ENCODE measurements at regions not wholly inside any gene's neighbourhood (a gene's known extent, or its start where the extent isn't known, plus 50 kb on each side); places are given as distances from the start of the nearest gene placed in this dataset.
"Not testable (repeated sequence)": the region's sequence is repeated elsewhere in the genome, so short reads cannot be mapped to it uniquely, and the experiment has no call there.

DNA sequence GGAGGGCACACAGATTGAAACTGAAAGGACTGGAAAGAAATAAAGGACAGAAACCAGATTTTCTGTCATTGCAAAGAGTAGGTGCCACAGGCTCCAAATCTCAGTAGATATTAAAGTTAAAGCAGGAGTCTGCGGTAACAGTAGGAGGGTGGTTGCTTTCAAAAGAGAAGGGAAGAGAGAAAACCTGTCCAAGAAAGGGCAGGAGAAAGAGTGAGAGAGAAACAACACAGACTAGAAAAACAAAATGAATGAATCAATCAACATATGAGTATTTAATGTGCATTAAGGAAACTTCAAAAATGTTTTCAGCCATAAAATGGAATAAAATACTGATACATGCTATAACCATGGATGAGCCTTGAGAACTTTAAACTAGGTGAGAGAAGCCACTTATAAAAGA, 143.1 kb upstream of the CTAGE1 start:
- ATAC-seq: no peak
- no peak overlapping the region for H3K4me3 Mint-ChIP-seq
- peaks cover 5% of the 10 kb centered on the region for H3K4me1 Mint-ChIP-seq
- H3K27me3 Mint-ChIP-seq: peaks cover 45% of the 10 kb centered on the region
- no peak overlapping the region for H3K27ac Mint-ChIP-seq
- H3K9me3 Mint-ChIP-seq: no peaks in the 10 kb centered on the region
- no peaks in the 10 kb centered on the region for H3K36me3 Mint-ChIP-seq

DNA sequence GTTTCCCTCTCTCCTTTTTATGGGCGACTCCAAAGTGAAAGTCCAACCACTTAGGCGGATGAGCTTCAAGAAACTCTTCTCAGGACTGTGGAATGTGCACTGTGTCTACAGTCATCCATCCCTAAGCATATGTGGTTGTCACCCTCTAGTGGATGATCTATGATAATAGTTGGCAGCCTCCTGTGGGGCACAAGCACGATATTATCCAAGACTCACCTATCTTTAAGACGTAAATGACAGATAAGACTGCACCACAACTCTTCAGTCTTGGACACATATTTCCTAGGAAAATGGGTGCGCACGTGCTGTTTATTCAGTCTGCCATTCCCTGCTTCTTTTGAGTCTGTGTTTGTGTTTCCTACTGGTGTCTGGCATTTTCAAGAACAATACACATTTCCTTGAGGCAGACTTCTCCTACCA, 145.5 kb upstream of the CTAGE1 start:
- no peaks in the 10 kb centered on the region for H3K36me3 Mint-ChIP-seq
- H3K4me1 Mint-ChIP-seq: peaks cover 5% of the 10 kb centered on the region
- no peak overlapping the region for H3K27ac Mint-ChIP-seq
- H3K9me3 Mint-ChIP-seq: no peaks in the 10 kb centered on the region
- no peak for ATAC-seq
- H3K4me3 Mint-ChIP-seq: no peak overlapping the region
- peaks cover 27% of the 10 kb centered on the region for H3K27me3 Mint-ChIP-seq

DNA sequence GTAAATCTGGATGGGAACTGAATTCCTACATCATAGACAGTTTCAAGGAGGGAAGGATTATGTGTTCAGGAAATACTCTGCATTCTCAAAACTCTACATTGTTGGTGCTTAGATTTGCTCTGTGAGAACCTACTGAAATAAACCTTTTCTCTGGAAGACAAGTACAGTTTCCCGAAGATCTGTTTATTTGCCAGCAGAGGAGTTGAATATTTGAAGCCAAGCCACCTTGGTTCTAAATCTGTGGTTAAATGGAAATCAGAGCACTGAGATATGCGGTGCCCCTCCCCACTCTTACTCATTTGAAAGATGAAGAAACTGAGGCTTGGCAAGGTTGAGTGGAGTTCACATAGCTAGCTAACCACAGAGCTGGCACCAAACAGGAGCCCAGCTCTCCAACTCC, 146.3 kb upstream of the CTAGE1 start:
- Mint-ChIP-seq H3K9me3 (no peaks in the 10 kb centered on the region), H3K36me3 (no peaks in the 10 kb centered on the region), H3K27ac (no peak overlapping the region), H3K27me3 (peaks cover 21% of the 10 kb centered on the region), H3K4me1 (peaks cover under 1% of the 10 kb centered on the region), H3K4me3 (no peak overlapping the region)
- no peak for ATAC-seq

DNA sequence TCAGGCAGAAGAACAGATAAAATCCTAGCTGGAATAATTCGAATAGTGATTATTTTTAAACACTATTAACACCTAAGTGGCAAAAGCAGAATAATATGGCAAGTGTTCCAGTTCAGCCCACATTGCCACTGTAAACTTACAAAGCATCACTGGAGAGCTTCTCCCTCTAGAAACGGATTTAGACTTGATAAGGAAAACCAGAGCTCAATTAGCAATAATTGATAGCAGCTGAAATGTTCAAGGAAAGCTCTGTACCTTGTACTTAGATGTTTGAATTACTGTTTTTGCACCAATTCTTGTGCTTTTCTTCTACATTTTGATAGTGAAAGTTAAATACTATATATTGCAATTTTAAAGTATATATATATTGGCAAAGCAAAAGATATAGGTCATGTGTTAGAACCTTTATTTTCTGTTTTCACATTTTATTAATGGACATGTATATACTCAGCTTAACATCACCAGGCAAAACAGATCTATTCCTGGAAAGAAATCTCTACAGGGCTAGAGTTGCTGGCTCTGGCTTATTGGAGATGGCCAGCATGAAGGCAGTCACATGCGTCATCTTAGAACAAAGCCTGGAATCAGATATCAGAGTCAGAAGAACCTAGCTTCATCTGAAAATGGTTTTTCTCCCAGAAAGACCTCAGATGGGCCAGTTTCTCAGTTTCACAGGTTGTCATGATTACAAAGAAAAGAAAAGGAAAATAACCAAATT, 149.1 kb upstream of the CTAGE1 start:
- Mint-ChIP-seq H3K36me3 (no peaks in the 10 kb centered on the region), H3K27me3 (no peaks in the 10 kb centered on the region), H3K9me3 (peaks cover 3% of the 10 kb centered on the region), H3K27ac (no peak overlapping the region), H3K4me3 (no peak overlapping the region), H3K4me1 (no peaks in the 10 kb centered on the region)
- ATAC-seq: no peak

DNA sequence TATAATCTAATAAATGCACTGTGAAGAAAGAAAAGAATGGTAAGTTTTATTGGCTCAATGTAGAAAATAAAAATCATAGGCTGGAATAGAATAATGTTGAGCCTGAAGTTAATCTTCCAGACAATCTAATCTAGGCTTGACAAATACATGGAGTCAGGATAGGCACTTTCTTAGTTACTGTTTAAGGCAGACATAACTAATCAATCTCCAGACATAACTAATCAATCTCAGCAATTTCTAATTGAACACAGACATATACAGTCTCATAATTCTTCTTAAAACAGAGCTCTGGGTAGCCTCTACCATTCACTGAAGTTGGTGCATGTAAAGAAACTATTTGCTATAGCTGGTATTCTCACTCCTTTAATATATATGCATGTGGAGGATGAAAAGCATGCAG, 150.1 kb upstream of the CTAGE1 start:
- Mint-ChIP-seq H3K27ac (no peak overlapping the region), H3K9me3 (peaks cover 3% of the 10 kb centered on the region), H3K27me3 (no peaks in the 10 kb centered on the region), H3K4me1 (no peaks in the 10 kb centered on the region), H3K4me3 (no peak overlapping the region), H3K36me3 (no peaks in the 10 kb centered on the region)
- ATAC-seq: no peak

DNA sequence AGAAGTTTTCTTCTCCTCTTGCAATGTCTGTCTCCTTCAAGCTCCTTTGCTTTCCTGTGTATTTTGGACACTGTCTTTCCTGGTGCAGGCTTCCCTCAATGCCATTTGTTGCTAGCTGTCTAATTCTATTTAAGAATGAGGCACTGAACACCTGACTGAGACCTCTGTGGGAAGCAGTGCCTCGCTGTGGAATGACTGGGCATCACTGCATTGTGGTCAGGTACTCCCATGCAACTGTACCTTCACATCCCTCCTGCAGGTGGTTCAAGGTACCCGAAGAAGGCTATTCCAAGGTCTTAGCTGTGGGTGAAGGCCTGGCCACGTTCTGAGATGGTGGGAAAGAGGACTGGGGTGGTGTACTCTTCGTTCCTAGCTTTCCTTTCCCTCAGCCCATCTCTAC, 152.8 kb upstream of the CTAGE1 start:
- H3K36me3 Mint-ChIP-seq: no peaks in the 10 kb centered on the region
- H3K27ac Mint-ChIP-seq: no peak overlapping the region
- H3K4me3 Mint-ChIP-seq: no peak overlapping the region
- H3K9me3 Mint-ChIP-seq: peaks cover 3% of the 10 kb centered on the region
- H3K4me1 Mint-ChIP-seq: no peaks in the 10 kb centered on the region
- H3K27me3 Mint-ChIP-seq: no peaks in the 10 kb centered on the region
- no peak for ATAC-seq

DNA sequence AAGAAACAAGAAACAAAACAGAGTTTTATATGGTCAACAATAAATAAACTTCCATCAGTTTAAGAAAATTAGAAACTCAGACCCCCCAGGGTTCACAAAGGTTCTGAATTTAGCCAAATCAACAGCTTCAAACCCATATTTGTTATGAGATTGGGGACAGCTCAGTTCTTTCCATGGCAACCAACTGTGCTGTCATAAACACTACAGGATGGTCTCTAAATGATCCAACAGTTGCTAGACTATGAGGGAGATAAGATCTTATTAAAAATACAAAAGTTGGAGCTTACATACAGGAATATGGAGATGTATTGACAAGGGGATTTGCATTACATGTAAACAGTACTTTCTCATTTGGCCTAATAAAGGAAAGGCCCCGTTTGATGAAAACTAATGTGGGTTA, 154.6 kb upstream of the CTAGE1 start:
- no peak for ATAC-seq
- Mint-ChIP-seq H3K9me3 (peaks cover 3% of the 10 kb centered on the region), H3K27me3 (no peaks in the 10 kb centered on the region), H3K27ac (no peak overlapping the region), H3K4me3 (no peak overlapping the region), H3K36me3 (no peaks in the 10 kb centered on the region), H3K4me1 (no peaks in the 10 kb centered on the region)

DNA sequence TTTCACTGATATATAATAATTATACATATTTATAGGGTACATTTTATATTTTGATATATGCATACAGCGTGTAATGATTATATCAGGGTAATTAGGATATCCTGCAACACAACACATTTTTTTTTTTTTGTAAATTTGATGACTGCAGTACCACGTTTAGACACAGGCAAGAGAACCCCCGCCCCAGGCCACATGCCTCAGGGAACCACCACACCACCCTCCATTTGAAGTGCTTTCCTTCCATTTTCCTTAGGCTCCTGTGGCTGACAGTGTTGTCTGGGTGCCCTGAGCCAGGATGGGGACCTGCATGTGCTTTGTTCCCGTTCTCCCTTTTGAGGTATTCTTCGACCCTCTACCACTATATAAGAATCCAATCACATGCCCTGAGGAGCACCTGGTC, 161.6 kb upstream of the CTAGE1 start:
- ATAC-seq: no peak
- Mint-ChIP-seq H3K4me1 (no peaks in the 10 kb centered on the region), H3K27me3 (no peaks in the 10 kb centered on the region), H3K27ac (no peak overlapping the region), H3K9me3 (no peaks in the 10 kb centered on the region), H3K36me3 (no peaks in the 10 kb centered on the region), H3K4me3 (no peak overlapping the region)

DNA sequence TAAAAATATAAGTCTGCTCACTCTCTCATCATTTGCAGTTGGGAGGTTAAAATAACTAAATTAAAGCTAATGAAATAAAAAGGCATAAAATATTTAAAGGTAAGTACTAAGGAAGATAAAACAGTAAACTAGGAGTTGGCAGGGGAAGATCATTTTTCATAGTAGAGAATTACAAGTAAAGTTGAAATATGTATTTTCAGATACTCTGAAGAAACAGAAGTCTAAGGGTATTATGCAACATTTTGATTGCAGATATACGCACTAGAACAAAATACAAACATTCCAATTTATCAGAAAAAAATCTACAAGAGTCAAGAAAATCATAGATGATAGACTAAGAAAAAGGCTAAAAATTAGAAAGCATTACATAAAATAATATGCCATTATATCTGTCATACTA, 167.6 kb upstream of the CTAGE1 start:
- Mint-ChIP-seq H3K9me3 (peaks cover 7% of the 10 kb centered on the region), H3K4me1 (no peaks in the 10 kb centered on the region), H3K36me3 (no peaks in the 10 kb centered on the region), H3K27me3 (no peaks in the 10 kb centered on the region), H3K4me3 (no peak overlapping the region), H3K27ac (no peak overlapping the region)
- ATAC-seq: no peak

DNA sequence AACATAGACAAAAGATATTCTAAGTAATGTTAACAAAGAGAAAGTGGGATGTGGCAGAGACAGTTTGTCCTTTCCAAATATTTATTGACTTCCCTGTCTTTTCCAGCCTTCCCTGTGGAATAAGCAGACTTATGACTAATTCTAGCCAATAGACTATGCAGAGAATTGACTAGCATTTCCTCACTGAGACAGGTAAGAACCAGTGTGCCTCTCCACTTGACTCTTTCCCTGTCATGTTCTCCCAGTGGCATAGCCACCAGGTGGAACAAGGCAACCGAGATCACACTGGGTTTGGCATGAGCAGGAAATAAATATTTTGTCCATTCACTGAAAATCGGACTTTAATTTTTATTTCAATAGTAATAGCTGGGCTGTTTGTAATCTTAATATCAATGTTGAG, 168.1 kb upstream of the CTAGE1 start:
- H3K4me3 Mint-ChIP-seq: no peak overlapping the region
- no peaks in the 10 kb centered on the region for H3K4me1 Mint-ChIP-seq
- H3K36me3 Mint-ChIP-seq: no peaks in the 10 kb centered on the region
- no peaks in the 10 kb centered on the region for H3K27me3 Mint-ChIP-seq
- no peak for ATAC-seq
- H3K9me3 Mint-ChIP-seq: peaks cover 10% of the 10 kb centered on the region
- H3K27ac Mint-ChIP-seq: no peak overlapping the region

DNA sequence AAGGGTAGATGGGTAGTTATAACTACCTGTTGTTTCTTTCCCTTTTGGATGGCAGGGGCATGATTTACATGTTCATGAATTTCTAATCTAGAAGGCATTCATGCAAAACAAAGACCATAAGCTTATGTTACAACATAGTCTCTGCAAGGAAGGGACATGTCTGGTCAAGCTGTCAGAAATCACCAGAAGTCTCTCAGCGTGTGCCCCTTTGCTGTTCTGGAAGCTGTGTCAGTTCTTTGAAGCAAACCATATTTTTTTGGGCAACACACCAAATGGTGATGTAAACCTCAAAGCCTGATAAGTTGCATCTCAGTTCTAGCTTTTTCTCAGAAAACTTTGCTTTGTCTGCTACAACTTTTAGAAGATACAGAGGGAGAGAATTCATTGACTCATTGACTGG, 173.5 kb upstream of the CTAGE1 start:
- H3K27me3 Mint-ChIP-seq: no peaks in the 10 kb centered on the region

DNA sequence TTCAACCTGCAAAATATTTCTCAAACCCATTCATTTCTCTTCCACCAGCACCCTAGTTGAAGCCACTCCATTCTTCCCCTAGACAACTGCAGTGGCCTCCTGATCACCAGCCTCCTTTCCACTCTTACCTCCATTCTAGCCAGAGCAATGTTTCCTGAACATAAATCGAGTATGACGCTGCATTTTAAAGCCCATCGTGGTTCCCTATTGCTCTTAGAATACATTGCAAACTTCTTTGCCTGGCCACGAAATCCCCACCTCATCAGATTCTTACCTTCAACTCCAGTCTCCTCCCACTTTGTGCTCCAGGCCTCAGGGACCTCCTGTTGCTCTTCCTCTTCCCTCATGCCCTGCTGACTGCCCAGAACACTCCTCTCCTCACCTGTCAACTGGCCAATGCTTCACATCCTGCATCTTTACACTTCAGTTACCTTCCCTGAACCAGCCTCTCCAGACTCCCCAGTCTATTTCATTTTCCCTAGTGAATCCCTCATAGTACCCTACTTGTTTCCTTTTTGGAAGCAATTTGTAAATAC, 176.5 kb upstream of the CTAGE1 start:
- no peak overlapping the region for H3K4me3 Mint-ChIP-seq
- H3K4me1 Mint-ChIP-seq: no peaks in the 10 kb centered on the region
- ATAC-seq: no peak
- no peaks in the 10 kb centered on the region for H3K27me3 Mint-ChIP-seq
- no peak overlapping the region for H3K27ac Mint-ChIP-seq
- H3K36me3 Mint-ChIP-seq: no peaks in the 10 kb centered on the region
- H3K9me3 Mint-ChIP-seq: peaks cover 10% of the 10 kb centered on the region

More for the DNA sequence above, 173.5 kb upstream of the CTAGE1 start:
- no peak overlapping the region for H3K4me3 Mint-ChIP-seq
- no peak overlapping the region for H3K27ac Mint-ChIP-seq
- ATAC-seq: no peak
- H3K9me3 Mint-ChIP-seq: peaks cover 12% of the 10 kb centered on the region
- no peaks in the 10 kb centered on the region for H3K36me3 Mint-ChIP-seq
- no peaks in the 10 kb centered on the region for H3K4me1 Mint-ChIP-seq

DNA sequence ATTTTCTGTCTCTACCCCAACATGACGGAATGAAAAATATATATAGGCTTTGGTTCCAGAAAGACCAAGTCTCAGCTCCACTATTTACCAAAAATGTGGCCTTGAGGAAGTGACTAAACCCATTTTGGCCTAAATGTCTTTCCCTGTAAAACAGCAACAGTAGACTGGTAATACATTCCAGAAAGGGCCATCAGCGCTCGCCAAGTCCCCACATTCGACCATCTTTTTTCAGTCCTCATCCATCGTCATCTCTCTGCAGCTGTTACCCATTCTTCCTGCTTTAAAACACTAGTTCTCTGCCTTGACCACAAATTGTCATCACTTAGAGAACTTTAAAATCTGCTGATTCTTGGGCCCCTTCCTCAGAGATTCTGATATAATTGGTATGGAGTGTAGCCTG, 183.8 kb upstream of the CTAGE1 start:
- ATAC-seq: no peak
- Mint-ChIP-seq H3K27ac (no peak overlapping the region), H3K4me1 (no peaks in the 10 kb centered on the region), H3K4me3 (no peak overlapping the region), H3K9me3 (peaks cover 4% of the 10 kb centered on the region), H3K27me3 (no peaks in the 10 kb centered on the region), H3K36me3 (no peaks in the 10 kb centered on the region)

DNA sequence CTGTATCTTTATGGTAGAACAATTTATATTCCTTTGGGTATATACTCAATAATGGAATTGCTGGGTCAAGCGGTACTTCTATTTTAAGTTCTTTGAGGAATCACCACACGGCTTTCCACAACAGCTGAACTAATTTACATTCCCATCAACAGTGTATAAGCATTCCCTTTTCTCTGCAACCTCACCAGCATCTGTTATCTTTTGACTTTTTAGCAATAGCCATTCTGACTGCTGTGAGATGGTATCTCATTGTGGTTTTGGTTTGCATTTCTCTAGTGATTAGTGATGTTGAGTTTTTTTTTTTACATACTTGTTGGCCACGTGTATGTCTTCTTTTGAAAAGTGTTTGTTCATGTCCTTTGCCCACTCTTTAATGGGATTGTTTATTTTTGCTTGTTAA, 184.7 kb upstream of the CTAGE1 start:
- H3K27me3 Mint-ChIP-seq, H3K36me3 Mint-ChIP-seq, H3K27ac Mint-ChIP-seq, ATAC-seq, H3K4me3 Mint-ChIP-seq, H3K9me3 Mint-ChIP-seq, H3K4me1 Mint-ChIP-seq: not testable (repeated sequence)

DNA sequence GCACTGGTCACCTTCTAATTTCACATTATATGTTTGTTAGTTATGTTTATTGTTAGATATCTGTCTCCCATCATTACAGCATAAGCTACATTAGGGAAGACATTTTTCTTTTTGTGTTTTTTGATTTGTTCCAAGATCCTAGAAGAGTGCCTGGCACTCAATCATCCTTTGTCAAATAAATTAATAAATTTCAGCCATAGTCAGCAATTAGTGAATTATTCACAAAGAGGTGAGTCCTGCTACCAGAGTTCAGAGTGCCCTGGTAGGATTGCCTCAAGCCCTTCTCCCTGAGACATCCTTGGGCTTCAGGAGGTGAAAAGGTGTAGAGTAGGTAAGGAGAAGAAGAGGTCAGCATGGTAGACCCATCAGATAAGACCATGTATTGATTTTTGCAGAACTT, 186.2 kb upstream of the CTAGE1 start:
- ATAC-seq: no peak
- Mint-ChIP-seq H3K27ac (no peak overlapping the region), H3K4me1 (no peaks in the 10 kb centered on the region), H3K36me3 (no peaks in the 10 kb centered on the region), H3K9me3 (peaks cover 4% of the 10 kb centered on the region), H3K27me3 (no peaks in the 10 kb centered on the region), H3K4me3 (no peak overlapping the region)

DNA sequence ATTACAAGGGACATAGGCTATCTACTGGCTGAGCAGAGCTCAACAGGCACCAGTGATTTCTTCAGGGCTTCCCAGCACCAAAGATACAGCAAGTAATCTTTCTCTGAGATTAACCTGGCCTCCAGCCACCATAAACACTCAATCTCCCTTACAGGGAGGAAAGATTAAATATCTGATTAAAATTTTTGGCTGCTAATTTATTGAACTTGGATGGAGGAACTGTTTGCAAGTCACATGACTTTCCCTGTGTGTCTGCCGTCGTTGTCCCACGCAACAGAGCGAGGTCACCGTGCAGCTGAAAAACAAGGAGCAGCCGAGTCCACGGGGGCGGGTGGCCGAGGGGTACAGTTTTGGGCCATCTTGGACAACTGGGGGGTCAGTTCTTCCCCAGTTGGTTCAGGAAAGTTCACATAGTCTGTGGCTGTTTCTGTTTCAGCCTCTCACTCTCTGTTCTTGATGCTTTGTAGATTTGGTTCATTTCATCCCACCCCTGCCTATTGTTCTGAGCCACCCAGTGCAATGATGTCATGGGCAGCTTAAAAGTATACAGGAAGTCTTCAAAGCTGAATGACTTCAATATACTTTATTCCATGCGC, 186.8 kb upstream of the CTAGE1 start:
- H3K4me1 Mint-ChIP-seq: no peaks in the 10 kb centered on the region
- peaks cover 4% of the 10 kb centered on the region for H3K9me3 Mint-ChIP-seq
- ATAC-seq: no peak
- no peak overlapping the region for H3K27ac Mint-ChIP-seq
- no peaks in the 10 kb centered on the region for H3K36me3 Mint-ChIP-seq
- no peak overlapping the region for H3K4me3 Mint-ChIP-seq
- H3K27me3 Mint-ChIP-seq: no peaks in the 10 kb centered on the region
